Transverse colon (tissue), 4 donors: ENCODE measurements at regions not wholly inside any gene's neighbourhood (a gene's known extent, or its start where the extent isn't known, plus 50 kb on each side); places are given as distances from the start of the nearest gene placed in this dataset.

Experiments
- DNase-seq: peaks from one replicate; pipeline ENCODE4 v3.0.0-alpha.2; 2019
- H3K27ac ChIP-seq, 4 donors: fragments of 200-600 bp; sonication (generic); 2 replicates each; pipeline ENCODE4 v1.5.1; 2016 to 2018; ENCODE audit warnings: inconsistent platforms in 4 of 4
- H3K27me3 ChIP-seq: fragments of 200-600 bp; sonication (generic); 2 replicates; pipeline ENCODE4 v1.5.1; 2017; ENCODE audit warnings: inconsistent platforms
- H3K36me3 ChIP-seq, 4 donors: fragments of 200-600 bp; sonication (generic); 2 replicates each; pipeline ENCODE4 v1.5.1; 2017 to 2019; ENCODE audit warnings: inconsistent platforms in 4 of 4
- H3K4me1 ChIP-seq, 4 donors: fragments of 200-600 bp; sonication (generic); 2 replicates each; pipeline ENCODE4 v1.5.1; 2017 to 2020; ENCODE audit warnings: inconsistent platforms in 4 of 4
- H3K4me3 ChIP-seq, 4 donors: fragments of 200-600 bp; sonication (generic); 1 replicate in 1 of 4; 2 replicates in 3 of 4; pipeline versions ENCODE4 v1.5.1 to v1.6.1; 2017 to 2019; ENCODE audit warnings: inconsistent platforms in 4 of 4
- H3K9me3 ChIP-seq, 2 donors: fragments of 200-600 bp; sonication (generic); 2 replicates each; pipeline ENCODE4 v1.5.1; 2017 to 2019; ENCODE audit warnings: inconsistent platforms in 2 of 2
- EP300 ChIP-seq: sonication (generic); formaldehyde crosslinking; IDR thresholded peaks from one replicate; pipeline ENCODE4 v1.6.1; 2017; ENCODE audit warnings: antibody characterized with exemption, low read depth
- POLR2A ChIP-seq: fragments of 450-650 bp; IDR thresholded peaks from one replicate; pipeline ENCODE4 v1.6.1; 2016; ENCODE audit warnings: antibody characterized with exemption, mild to moderate bottlenecking, moderate library complexity
- POLR2AphosphoS5 ChIP-seq, 3 donors: sonication (generic); formaldehyde crosslinking; IDR thresholded peaks; one replicate each; pipeline ENCODE4 v1.6.1; 2016; ENCODE audit warnings: antibody characterized with exemption in 3 of 3
- WGBS, 2 donors: methylation state at CpG; one replicate each; pipeline ENCODE4 v1.1.5; 2018; ENCODE audit warnings: low coverage in 1 of 2; 5-methylcytosine and 5-hydroxymethylcytosine counted together
- in situ Hi-C, 4 donors: fragments of 200-750 bp; cut with MboI; loops; one replicate each; pipeline versions ENCODE4 v1.15.0 to v1.15.1; 2017; ENCODE audit warnings: low sequenced_read_pairs in 3 of 4, low pct_ligation_motif_present in 1 of 4, low pct_unique_long_range_greater_than_20kb in 1 of 4
- intact Hi-C: fragments of 100-400 bp; cut with DNase I; formaldehyde crosslinking; loops from one replicate; pipeline ENCODE4 v1.15.1; 2023; ENCODE audit warnings: low total_unique reads
- TF ChIP-seq, protein P1 (sequence below), 5 experiments: fragments of 200-600 bp in 3 of 5; fragments of 450-650 bp in 2 of 5; sonication (generic) in 3 of 5; IDR thresholded peaks; 1 replicate in 2 of 5; 2 replicates in 3 of 5; pipeline ENCODE4 v1.5.1; 2016 to 2017; ENCODE audit warnings: antibody characterized with exemption in 5 of 5, inconsistent platforms in 3 of 5, mild to moderate bottlenecking in 2 of 5, moderate library complexity in 1 of 5

DNA sequence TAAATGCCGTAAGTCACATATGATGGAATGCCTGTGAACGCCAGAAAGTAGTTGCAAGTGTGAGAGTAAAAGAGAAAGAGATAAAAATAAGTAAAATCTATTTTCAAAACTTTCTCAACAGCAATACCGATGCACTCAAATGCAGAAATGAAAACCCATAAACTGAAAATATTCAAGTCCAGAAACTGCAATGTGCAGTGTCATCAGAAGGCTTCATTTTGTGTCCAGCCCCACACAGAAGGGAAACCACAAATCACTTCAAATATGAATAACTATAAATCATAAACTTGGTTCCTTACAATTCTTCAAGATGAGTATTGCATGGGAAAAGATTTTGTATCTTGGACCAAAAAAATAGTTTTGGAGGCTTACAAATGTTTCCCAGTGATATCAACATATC, 375.2 kb upstream of the ANO5 start:
- H3K27me3 ChIP-seq, result no peaks in the 10 kb centered on the region
- TF ChIP-seq, protein P1, sequence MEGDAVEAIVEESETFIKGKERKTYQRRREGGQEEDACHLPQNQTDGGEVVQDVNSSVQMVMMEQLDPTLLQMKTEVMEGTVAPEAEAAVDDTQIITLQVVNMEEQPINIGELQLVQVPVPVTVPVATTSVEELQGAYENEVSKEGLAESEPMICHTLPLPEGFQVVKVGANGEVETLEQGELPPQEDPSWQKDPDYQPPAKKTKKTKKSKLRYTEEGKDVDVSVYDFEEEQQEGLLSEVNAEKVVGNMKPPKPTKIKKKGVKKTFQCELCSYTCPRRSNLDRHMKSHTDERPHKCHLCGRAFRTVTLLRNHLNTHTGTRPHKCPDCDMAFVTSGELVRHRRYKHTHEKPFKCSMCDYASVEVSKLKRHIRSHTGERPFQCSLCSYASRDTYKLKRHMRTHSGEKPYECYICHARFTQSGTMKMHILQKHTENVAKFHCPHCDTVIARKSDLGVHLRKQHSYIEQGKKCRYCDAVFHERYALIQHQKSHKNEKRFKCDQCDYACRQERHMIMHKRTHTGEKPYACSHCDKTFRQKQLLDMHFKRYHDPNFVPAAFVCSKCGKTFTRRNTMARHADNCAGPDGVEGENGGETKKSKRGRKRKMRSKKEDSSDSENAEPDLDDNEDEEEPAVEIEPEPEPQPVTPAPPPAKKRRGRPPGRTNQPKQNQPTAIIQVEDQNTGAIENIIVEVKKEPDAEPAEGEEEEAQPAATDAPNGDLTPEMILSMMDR (IDR thresholded peaks at IDR 0.05), result no peak
- TF ChIP-seq POLR2A (no peak), POLR2AphosphoS5 (IDR thresholded peaks at IDR 0.05) (no peak), EP300 (no peak)
- H3K27ac ChIP-seq, result no peak overlapping the region
- in situ Hi-C loops, result no loop called here
- H3K9me3 ChIP-seq, result no peaks in the 10 kb centered on the region
- DNase-seq, result no peak
- no peaks in the 10 kb centered on the region for H3K36me3 ChIP-seq
- no peaks in the 10 kb centered on the region for H3K4me1 ChIP-seq
- no peak overlapping the region for H3K4me3 ChIP-seq
- WGBS, 2 donors, result 74 to 81% methylated on average over 3 of the region's 3 CpGs
- intact Hi-C loops, result no loop called here

DNA sequence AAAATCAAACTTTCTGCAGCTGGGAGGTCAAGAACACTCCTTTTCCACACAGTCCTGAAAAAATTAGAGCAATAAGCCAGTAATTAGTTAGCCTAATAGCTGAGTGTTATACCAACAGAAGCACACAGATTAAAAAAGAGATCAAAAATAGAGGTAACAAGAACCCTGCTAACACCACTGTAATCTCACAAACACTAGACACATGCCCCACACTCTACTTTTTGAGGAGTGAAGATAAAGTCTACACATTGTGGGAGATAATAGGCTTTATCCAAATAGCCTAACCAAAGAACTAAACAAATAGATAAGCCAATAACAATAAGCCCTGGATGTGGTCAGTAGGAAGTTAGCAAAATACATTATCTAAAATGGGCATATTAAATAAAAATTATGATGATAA, 372.7 kb upstream of the ANO5 start:
- Histone ChIP-seq H3K4me1 (no peaks in the 10 kb centered on the region), H3K4me3 (no peak overlapping the region), H3K27me3 (no peaks in the 10 kb centered on the region), H3K9me3 (no peaks in the 10 kb centered on the region), H3K27ac (no peak overlapping the region), H3K36me3 (no peaks in the 10 kb centered on the region)
- TF ChIP-seq POLR2AphosphoS5 (IDR thresholded peaks at IDR 0.05), result no peak
- TF ChIP-seq EP300, result no peak
- no peak for TF ChIP-seq POLR2A
- TF ChIP-seq, protein P1 (IDR thresholded peaks at IDR 0.05), result no peak
- no peak for DNase-seq
- in situ Hi-C loops (no loop called here), intact Hi-C loops (no loop called here)

DNA sequence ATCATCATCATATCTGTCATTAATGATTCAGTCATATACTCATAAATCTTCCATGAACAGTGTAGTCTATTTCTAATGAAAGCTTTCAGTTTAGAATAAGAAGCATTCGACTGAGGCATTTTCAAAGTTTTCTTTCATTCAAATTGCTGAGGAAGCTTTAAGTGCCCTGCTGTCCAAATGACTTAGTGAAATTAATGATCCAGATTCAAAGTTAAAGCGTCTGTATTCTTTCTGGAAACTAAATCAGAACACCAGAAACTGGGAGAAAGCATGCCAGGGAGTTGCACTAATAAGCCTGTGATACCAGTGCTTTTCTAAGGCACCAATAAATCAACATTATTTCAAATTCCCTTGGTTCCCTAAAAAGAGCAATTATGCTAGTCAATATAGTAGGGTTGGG, 367.8 kb upstream of the ANO5 start:
- Histone ChIP-seq H3K9me3 (no peaks in the 10 kb centered on the region), H3K27ac (no peak overlapping the region), H3K4me3 (no peak overlapping the region), H3K27me3 (no peaks in the 10 kb centered on the region), H3K4me1 (no peaks in the 10 kb centered on the region), H3K36me3 (no peaks in the 10 kb centered on the region)
- in situ Hi-C loops, result no loop called here
- TF ChIP-seq POLR2AphosphoS5 (IDR thresholded peaks at IDR 0.05) (no peak), EP300 (no peak), POLR2A (no peak)
- TF ChIP-seq, protein P1 (IDR thresholded peaks at IDR 0.05), result no peak
- intact Hi-C loops, result no loop called here
- 74 to 85% methylated on average over 2 of the region's 2 CpGs for WGBS, 2 donors
- no peak for DNase-seq

DNA sequence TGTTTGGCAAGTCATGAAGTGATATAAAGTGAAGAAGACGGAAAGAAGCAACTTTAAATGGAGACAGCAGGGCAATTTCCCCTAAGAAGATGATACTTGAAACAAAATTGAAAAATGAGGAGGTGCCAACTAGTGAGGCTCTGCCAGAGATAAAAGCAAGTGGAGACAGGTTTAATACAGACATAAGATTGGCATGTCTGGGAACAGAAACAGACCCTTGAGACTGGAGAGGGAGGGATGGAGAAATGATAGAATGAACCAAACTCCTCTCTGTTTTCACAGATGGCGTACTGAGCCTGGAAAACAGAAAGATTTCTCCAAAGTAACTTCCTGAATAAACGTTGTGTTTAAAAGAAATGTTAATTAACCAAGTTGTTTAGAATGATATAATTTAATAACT, 354.5 kb upstream of the ANO5 start:
- Histone ChIP-seq H3K27me3 (no peaks in the 10 kb centered on the region), H3K4me3 (no peak overlapping the region), H3K36me3 (no peaks in the 10 kb centered on the region), H3K4me1 (no peaks in the 10 kb centered on the region), H3K9me3 (no peaks in the 10 kb centered on the region), H3K27ac (no peak overlapping the region)
- intact Hi-C loops (no loop called here), in situ Hi-C loops (no loop called here)
- 58 to 72% methylated on average over 3 of the region's 3 CpGs for WGBS, 2 donors
- TF ChIP-seq, protein P1 (IDR thresholded peaks at IDR 0.05), result no peak
- TF ChIP-seq EP300, result no peak
- no peak for TF ChIP-seq POLR2AphosphoS5 (IDR thresholded peaks at IDR 0.05)
- TF ChIP-seq POLR2A, result no peak
- DNase-seq, result no peak
